Right lobe of liver (tissue), 6 donors: ENCODE measurements at regions not wholly inside any gene's neighbourhood (a gene's known extent, or its start where the extent isn't known, plus 50 kb on each side); places are given as distances from the start of the nearest gene placed in this dataset.

ENCODE experiments used
- ATAC-seq, 4 donors: fragments of 200-7000 bp; cut with Tn5 transposase; one replicate each; pipeline ENCODE4 v1.9.1; 2020; ENCODE audit warnings: mild to moderate bottlenecking in 4 of 4, moderate library complexity in 4 of 4
- DNase-seq, 3 donors: peaks; one replicate each; pipeline ENCODE4 v3.0.0-alpha.2; 2020
- H3K27ac ChIP-seq, 3 donors: fragments of 200-600 bp; one replicate each; pipeline ENCODE4 v1.8.0; 2022
- H3K27me3 ChIP-seq, 2 donors: fragments of 200-600 bp; one replicate each; pipeline ENCODE4 v1.8.0; 2022
- H3K36me3 ChIP-seq, 4 donors: fragments of 200-600 bp; sonication (generic) in 1 of 4; one replicate each; pipeline versions ENCODE4 v1.5.1 to v1.8.0; 2017 to 2022; ENCODE audit warnings: control low read depth in 1 of 4
- H3K4me1 ChIP-seq, 4 donors: fragments of 200-600 bp; sonication (generic) in 1 of 4; one replicate each; pipeline versions ENCODE4 v1.5.1 to v1.8.0; 2017 to 2022; ENCODE audit warnings: control low read depth in 1 of 4
- H3K4me3 ChIP-seq, 3 donors: fragments of 200-600 bp; one replicate each; pipeline ENCODE4 v1.8.0; 2022
- H3K9me3 ChIP-seq, 4 donors: fragments of 200-600 bp; sonication (generic) in 1 of 4; one replicate each; pipeline versions ENCODE4 v1.5.1 to v1.8.0; 2017 to 2022; ENCODE audit warnings: control low read depth in 1 of 4
- POLR2A ChIP-seq: fragments of 450-650 bp; IDR thresholded peaks from one replicate; pipeline ENCODE4 v1.6.1; 2017; ENCODE audit warnings: antibody characterized with exemption, mild to moderate bottlenecking
- WGBS: methylation state at CpG from one replicate; pipeline ENCODE4 v1.1.6; 2018; ENCODE audit warnings: low coverage, low lambda C conversion rate; ENCODE audit not compliant: insufficient coverage; ENCODE audit errors: missing lambda C conversion rate; 5-methylcytosine and 5-hydroxymethylcytosine counted together
- intact Hi-C, 2 donors: fragments of 100-400 bp; cut with DNase I; formaldehyde crosslinking; loops; one replicate each; pipeline versions ENCODE4 v1.11.2 to v1.14.1; 2022
- TF ChIP-seq, protein P1 (sequence below), 4 donors: fragments of 200-600 bp in 3 of 4; fragments of 450-650 bp in 1 of 4; IDR thresholded peaks; one replicate each; pipeline versions ENCODE4 v1.5.1 to v1.8.0; 2016 to 2022; ENCODE audit warnings: antibody characterized with exemption in 4 of 4, mild to moderate bottlenecking in 2 of 4
- donor health status: DM: no; HTN: yes; CAD: no.
- donor health status: DM: no; HTN: no; CAD: no.
- donor health status: DM: no; HTN: no; CAD: no.
- donor health status: DM: no; HTN: yes; CAD: no.
- donor health status: DM: no; HTN: yes; CAD: no.

- WGBS, result 39% methylated on average over 10 of the region's 10 CpGs
- ATAC-seq (peak in 1 of 4 donors; percentile 60), DNase-seq (no peak)
- Histone ChIP-seq H3K9me3 (no peaks in the 10 kb centered on the region), H3K4me3 (no peak overlapping the region), H3K36me3 (no peaks in the 10 kb centered on the region), H3K27me3 (no peaks in the 10 kb centered on the region), H3K4me1 (no peaks in the 10 kb centered on the region), H3K27ac (no peak overlapping the region)
- intact Hi-C loops, result no loop called here
- TF ChIP-seq, protein P1, sequence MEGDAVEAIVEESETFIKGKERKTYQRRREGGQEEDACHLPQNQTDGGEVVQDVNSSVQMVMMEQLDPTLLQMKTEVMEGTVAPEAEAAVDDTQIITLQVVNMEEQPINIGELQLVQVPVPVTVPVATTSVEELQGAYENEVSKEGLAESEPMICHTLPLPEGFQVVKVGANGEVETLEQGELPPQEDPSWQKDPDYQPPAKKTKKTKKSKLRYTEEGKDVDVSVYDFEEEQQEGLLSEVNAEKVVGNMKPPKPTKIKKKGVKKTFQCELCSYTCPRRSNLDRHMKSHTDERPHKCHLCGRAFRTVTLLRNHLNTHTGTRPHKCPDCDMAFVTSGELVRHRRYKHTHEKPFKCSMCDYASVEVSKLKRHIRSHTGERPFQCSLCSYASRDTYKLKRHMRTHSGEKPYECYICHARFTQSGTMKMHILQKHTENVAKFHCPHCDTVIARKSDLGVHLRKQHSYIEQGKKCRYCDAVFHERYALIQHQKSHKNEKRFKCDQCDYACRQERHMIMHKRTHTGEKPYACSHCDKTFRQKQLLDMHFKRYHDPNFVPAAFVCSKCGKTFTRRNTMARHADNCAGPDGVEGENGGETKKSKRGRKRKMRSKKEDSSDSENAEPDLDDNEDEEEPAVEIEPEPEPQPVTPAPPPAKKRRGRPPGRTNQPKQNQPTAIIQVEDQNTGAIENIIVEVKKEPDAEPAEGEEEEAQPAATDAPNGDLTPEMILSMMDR (IDR thresholded peaks at IDR 0.05), result no peak
- TF ChIP-seq POLR2A, result no peak
Measured at GRCh38 chr12:102539651-102540553, 59.5 kb upstream of the IGF1 start.

DNA sequence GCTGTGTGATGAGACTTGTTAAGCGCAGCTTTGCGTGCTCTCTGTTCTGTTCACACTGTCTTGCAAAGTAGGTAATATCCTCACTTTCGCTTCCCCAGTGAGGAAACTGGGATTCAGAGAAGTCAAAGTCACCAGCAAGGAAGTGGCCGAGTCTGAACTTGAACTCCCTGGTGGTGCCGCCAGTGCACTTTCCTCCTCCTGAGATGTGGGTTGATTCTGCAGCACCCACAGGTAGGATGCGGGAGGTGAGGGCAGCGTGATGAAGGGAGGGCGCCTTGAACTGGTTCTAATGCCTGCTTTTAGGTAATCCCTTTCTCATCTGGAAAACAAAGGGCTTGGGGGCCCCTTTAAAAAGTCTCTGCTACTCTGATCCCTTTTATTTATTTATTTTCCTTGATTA, 54.9 kb upstream of the IGF1 start:
- peak in 2 of 4 donors; percentile 24 to 53 for ATAC-seq
- intact Hi-C loops, result no loop called here
- Histone ChIP-seq H3K9me3 (no peaks in the 10 kb centered on the region), H3K36me3 (no peaks in the 10 kb centered on the region), H3K27ac (no peak overlapping the region), H3K4me3 (no peak overlapping the region), H3K27me3 (no peaks in the 10 kb centered on the region), H3K4me1 (no peaks in the 10 kb centered on the region)
- TF ChIP-seq POLR2A, result no peak
- TF ChIP-seq, protein P1 (IDR thresholded peaks at IDR 0.05), result no peak
- no peak for DNase-seq
- 88% methylated on average over 3 of the region's 8 CpGs for WGBS

DNA sequence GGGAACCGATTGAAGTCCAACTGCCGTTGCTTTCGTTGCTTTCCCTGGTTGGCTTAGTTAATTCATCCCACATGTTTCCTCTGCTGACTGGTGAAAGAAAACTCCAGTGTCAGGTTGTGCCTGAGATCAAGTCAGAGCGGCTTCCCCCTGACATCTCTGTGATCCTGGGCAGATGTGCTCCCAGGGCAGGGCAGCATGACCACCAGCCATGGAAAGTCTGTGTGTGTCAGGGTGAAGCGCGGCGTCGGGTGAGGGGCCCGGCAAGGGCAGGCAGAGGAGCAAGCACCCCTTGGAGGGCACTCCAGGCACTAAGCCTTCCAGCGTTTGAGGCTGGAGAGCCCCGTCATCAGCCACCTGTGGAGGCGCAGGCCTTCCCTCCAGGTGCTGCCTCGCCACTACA, 54.5 kb upstream of the IGF1 start:
- Histone ChIP-seq H3K27me3 (no peaks in the 10 kb centered on the region), H3K36me3 (no peaks in the 10 kb centered on the region), H3K9me3 (no peaks in the 10 kb centered on the region), H3K27ac (no peak overlapping the region), H3K4me3 (no peak overlapping the region), H3K4me1 (no peaks in the 10 kb centered on the region)
- WGBS, result 100% methylated on average over 2 of the region's 13 CpGs
- intact Hi-C loops, result no loop called here
- DNase-seq (no peak), ATAC-seq (no peak)
- no peak for TF ChIP-seq POLR2A
- TF ChIP-seq, protein P1 (IDR thresholded peaks at IDR 0.05), result no peak

- TF ChIP-seq, protein P1 (IDR thresholded peaks at IDR 0.05), result no peak
- TF ChIP-seq POLR2A, result no peak
- Histone ChIP-seq H3K4me3 (no peak overlapping the region), H3K27me3 (no peaks in the 10 kb centered on the region), H3K4me1 (no peaks in the 10 kb centered on the region), H3K27ac (no peak overlapping the region), H3K36me3 (no peaks in the 10 kb centered on the region), H3K9me3 (no peaks in the 10 kb centered on the region)
- ATAC-seq, result no peak
- DNase-seq, result no peak
- intact Hi-C loops, result no loop called here
- 77% methylated on average over 7 of the region's 9 CpGs for WGBS
Measured at GRCh38 chr12:102533483-102534215, 53.3 kb upstream of the IGF1 start.
